ENCODE measurements at regions not wholly inside any gene's neighbourhood (a gene's known extent, or its start where the extent isn't known, plus 50 kb on each side); places are given as distances from the start of the nearest gene placed in this dataset.

DNA sequence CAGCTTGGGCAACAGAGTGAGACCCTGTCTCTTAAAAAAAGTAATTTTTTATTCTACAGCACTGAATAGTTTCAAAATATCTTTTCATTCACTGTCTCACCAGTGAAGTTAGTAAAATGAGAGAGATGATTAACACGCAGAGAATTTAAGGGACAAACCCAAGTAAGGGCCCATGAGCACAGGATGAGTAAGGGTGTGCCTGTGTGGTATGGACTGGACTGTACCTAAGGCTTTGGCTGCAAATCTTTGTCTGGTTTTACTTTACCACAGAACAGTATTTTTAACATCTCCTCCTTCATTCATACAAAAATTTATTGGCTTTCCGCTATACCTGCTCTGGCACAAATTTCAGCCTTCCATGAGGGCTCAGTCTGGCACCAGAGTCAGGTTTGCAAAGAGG is 433.3 kb downstream of the UTRN start:
- H3K27ac ChIP-seq (ENCODE audit: low read depth in 1 of 2, low read length in 2 of 2) = no peak overlapping the region
- H3K36me3 ChIP-seq (ENCODE audit: control insufficient read depth in 4 of 4, insufficient read depth in 3 of 4, low read depth in 1 of 4, low read length in 3 of 4) = peaks cover 0 to 6% (median 0%) of the 10 kb centered on the region in 4 donors
- H3K4me1 ChIP-seq (ENCODE audit: control insufficient read depth in 4 of 4, insufficient read depth in 4 of 4, low read length in 3 of 4) = no peaks in the 10 kb centered on the region
- no peak overlapping the region for H3K4me3 ChIP-seq (ENCODE audit: low read depth in 1 of 3, low read length in 3 of 3)
- no peak overlapping the region for H3K9ac ChIP-seq (ENCODE audit: low read depth in 1 of 2, low read length in 2 of 2)
- no peaks in the 10 kb centered on the region for H3K9me3 ChIP-seq (ENCODE audit: control insufficient read depth in 4 of 4, low read length in 3 of 4)
- 94% methylated on average over 2 of the region's 2 CpGs for WGBS
- no peaks in the 10 kb centered on the region for H3K27me3 ChIP-seq (ENCODE audit: control insufficient read depth in 4 of 4, insufficient read depth in 4 of 4, low read length in 3 of 4)
- TF ChIP-seq JUND (IDR thresholded peaks at IDR 0.05) = no peak
- no peak for TF ChIP-seq FOXA1 (IDR thresholded peaks at IDR 0.05)
- TF ChIP-seq, protein P1, sequence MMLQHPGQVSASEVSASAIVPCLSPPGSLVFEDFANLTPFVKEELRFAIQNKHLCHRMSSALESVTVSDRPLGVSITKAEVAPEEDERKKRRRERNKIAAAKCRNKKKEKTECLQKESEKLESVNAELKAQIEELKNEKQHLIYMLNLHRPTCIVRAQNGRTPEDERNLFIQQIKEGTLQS (IDR thresholded peaks at IDR 0.05) = no peak
- TF ChIP-seq TAF1 (conservative IDR thresholded peaks at IDR 0.05) = no peak
- TF ChIP-seq GABPA (IDR thresholded peaks at IDR 0.05 in 1 of 2, conservative IDR thresholded peaks at IDR 0.05 in 1 of 2) = no peak
- no peak for TF ChIP-seq NR2F2 (IDR thresholded peaks at IDR 0.05)
- no peak for TF ChIP-seq CTCF (IDR thresholded peaks at IDR 0.05; ENCODE audit: low read depth, low read length, missing input control)
- no peak for TF ChIP-seq RAD21 (IDR thresholded peaks at IDR 0.05)
- no peak for TF ChIP-seq REST (IDR thresholded peaks at IDR 0.05)
- TF ChIP-seq HNF4G (IDR thresholded peaks at IDR 0.05) = no peak
- DNase-seq (ENCODE audit: low spot score) = no peak

DNA sequence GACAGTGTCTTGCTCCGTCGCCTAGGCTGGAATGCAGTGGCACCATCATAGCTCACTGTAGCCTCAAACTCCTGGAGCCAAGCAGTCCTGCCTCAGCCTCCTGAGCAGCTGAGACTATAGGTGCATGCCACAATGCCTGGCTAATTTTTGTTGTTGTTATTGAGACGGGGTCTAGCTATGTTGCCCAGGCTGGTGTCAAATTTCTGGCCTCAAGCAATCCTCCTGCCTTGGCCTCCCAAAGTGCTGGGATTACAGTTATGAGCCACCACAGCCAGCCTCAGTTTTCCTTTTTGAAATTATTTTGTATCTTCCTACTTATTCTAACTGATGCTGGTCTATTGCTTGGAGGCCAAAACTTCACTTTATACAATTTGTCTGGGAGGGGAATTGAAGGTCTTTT is 436.1 kb downstream of the UTRN start:
- Histone ChIP-seq H3K9ac (ENCODE audit: low read depth in 1 of 2, low read length in 2 of 2) (no peak overlapping the region), H3K4me1 (ENCODE audit: control insufficient read depth in 4 of 4, insufficient read depth in 4 of 4, low read length in 3 of 4) (no peaks in the 10 kb centered on the region), H3K4me3 (ENCODE audit: low read depth in 1 of 3, low read length in 3 of 3) (no peak overlapping the region), H3K27me3 (ENCODE audit: control insufficient read depth in 4 of 4, insufficient read depth in 4 of 4, low read length in 3 of 4) (no peaks in the 10 kb centered on the region), H3K36me3 (ENCODE audit: control insufficient read depth in 4 of 4, insufficient read depth in 3 of 4, low read depth in 1 of 4, low read length in 3 of 4) (peaks cover 0 to 6% (median 0%) of the 10 kb centered on the region in 4 donors), H3K9me3 (ENCODE audit: control insufficient read depth in 4 of 4, low read length in 3 of 4) (no peaks in the 10 kb centered on the region), H3K27ac (ENCODE audit: low read depth in 1 of 2, low read length in 2 of 2) (no peak overlapping the region)
- no peak for TF ChIP-seq JUND (IDR thresholded peaks at IDR 0.05)
- TF ChIP-seq MAX (IDR thresholded peaks at IDR 0.05) = no peak
- no peak for TF ChIP-seq EGR1 (IDR thresholded peaks at IDR 0.05; ENCODE audit: low read depth in 2 of 2)
- WGBS = 98% methylated on average over 3 of the region's 3 CpGs
- DNase-seq (ENCODE audit: low spot score) = no peak

- Histone ChIP-seq H3K27ac (ENCODE audit: low read depth in 1 of 2, low read length in 2 of 2) (no peak overlapping the region), H3K9me3 (ENCODE audit: control insufficient read depth in 4 of 4, low read length in 3 of 4) (no peaks in the 10 kb centered on the region), H3K4me1 (ENCODE audit: control insufficient read depth in 4 of 4, insufficient read depth in 4 of 4, low read length in 3 of 4) (no peaks in the 10 kb centered on the region), H3K9ac (ENCODE audit: low read depth in 1 of 2, low read length in 2 of 2) (no peak overlapping the region), H3K27me3 (ENCODE audit: control insufficient read depth in 4 of 4, insufficient read depth in 4 of 4, low read length in 3 of 4) (no peaks in the 10 kb centered on the region), H3K36me3 (ENCODE audit: control insufficient read depth in 4 of 4, insufficient read depth in 3 of 4, low read depth in 1 of 4, low read length in 3 of 4) (peaks cover 0 to 6% (median 0%) of the 10 kb centered on the region in 4 donors), H3K4me3 (ENCODE audit: low read depth in 1 of 3, low read length in 3 of 3) (no peak overlapping the region)
- DNase-seq (ENCODE audit: low spot score) = no peak
- TF ChIP-seq JUND (IDR thresholded peaks at IDR 0.05) = no peak
- no peak for TF ChIP-seq MAX (IDR thresholded peaks at IDR 0.05)
- TF ChIP-seq SP1 (IDR thresholded peaks at IDR 0.05) = no peak
- TF ChIP-seq FOXA2 (IDR thresholded peaks at IDR 0.05) = no peak
- no peak for TF ChIP-seq TAF1 (conservative IDR thresholded peaks at IDR 0.05)
- TF ChIP-seq HNF4G (IDR thresholded peaks at IDR 0.05) = no peak
- TF ChIP-seq YY1 (IDR thresholded peaks at IDR 0.05) = no peak
- 94% methylated on average over 3 of the region's 3 CpGs for WGBS
These were observed 437.1 kb downstream of the UTRN start for GRCh38 chr6:144722154-144722737.

Data from liver (tissue), 8 donors.